ENCODE measurements at regions not wholly inside any gene's neighbourhood (a gene's known extent, or its start where the extent isn't known, plus 50 kb on each side); places are given as distances from the start of the nearest gene placed in this dataset.
"Not testable (repeated sequence)": the region's sequence is repeated elsewhere in the genome, so short reads cannot be mapped to it uniquely, and the experiment has no call there.

DNA sequence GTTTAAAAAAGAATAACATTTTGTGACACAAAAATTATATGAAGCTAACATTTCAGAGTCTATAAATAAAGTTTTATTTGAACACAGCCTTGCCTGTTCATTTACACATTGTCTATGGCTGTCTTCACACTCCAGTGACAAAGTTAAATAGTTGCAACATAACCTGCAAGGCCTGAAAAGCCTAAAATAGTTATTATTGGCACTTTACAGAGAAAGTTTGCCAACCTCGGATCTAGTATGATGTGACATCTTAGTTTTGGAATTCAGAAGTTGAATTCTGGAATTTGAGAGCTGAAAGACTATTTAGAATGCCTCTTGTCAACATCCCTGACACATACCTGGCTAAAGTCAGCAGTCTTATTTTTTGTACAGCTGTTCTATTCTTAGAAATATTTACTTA lies 68.3 kb downstream of the DYRK2 start:
- peak overlapping the region; percentile 31 to 63 for H3K27ac ChIP-seq
- TF ChIP-seq, protein P1, sequence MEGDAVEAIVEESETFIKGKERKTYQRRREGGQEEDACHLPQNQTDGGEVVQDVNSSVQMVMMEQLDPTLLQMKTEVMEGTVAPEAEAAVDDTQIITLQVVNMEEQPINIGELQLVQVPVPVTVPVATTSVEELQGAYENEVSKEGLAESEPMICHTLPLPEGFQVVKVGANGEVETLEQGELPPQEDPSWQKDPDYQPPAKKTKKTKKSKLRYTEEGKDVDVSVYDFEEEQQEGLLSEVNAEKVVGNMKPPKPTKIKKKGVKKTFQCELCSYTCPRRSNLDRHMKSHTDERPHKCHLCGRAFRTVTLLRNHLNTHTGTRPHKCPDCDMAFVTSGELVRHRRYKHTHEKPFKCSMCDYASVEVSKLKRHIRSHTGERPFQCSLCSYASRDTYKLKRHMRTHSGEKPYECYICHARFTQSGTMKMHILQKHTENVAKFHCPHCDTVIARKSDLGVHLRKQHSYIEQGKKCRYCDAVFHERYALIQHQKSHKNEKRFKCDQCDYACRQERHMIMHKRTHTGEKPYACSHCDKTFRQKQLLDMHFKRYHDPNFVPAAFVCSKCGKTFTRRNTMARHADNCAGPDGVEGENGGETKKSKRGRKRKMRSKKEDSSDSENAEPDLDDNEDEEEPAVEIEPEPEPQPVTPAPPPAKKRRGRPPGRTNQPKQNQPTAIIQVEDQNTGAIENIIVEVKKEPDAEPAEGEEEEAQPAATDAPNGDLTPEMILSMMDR (IDR thresholded peaks at IDR 0.05): no peak
- intact Hi-C loops (cut with DNase I): loop anchor here (1.0 to 10.0 kb wide), 3 partner anchors 36 to 108 kb away; partner anchors contain the start of gene DYRK2

GRCh38 chr12:67719303-67719702 lies 70.8 kb downstream of the DYRK2 start:
- not testable (repeated sequence) for H3K4me3 ChIP-seq; DNase-seq (ENCODE audit: low spot score in 2 of 2); H3K27ac ChIP-seq; H3K9me3 ChIP-seq; H3K36me3 ChIP-seq; H3K27me3 ChIP-seq
- peaks cover 0 to 22% of the 10 kb centered on the region in 2 donors for H3K4me1 ChIP-seq
- intact Hi-C loops (cut with DNase I): loop anchor here (10.0 kb wide), 1 partner anchor 105 kb away; no protein-coding TSS in a partner anchor

More for the DNA sequence above, 68.3 kb downstream of the DYRK2 start:
- DNase-seq (ENCODE audit: low spot score in 2 of 2): no peak
- Histone ChIP-seq H3K27me3 (no peaks in the 10 kb centered on the region), H3K4me1 (peaks cover 0 to 22% of the 10 kb centered on the region in 2 donors), H3K4me3 (no peak overlapping the region), H3K36me3 (no peaks in the 10 kb centered on the region), H3K9me3 (no peaks in the 10 kb centered on the region)

GRCh38 chr12:67720351-67720856 lies 71.9 kb downstream of the DYRK2 start:
- DNase-seq (ENCODE audit: low spot score in 2 of 2): no peak
- H3K4me3 ChIP-seq: no peak overlapping the region
- H3K36me3 ChIP-seq: no peaks in the 10 kb centered on the region
- no peaks in the 10 kb centered on the region for H3K9me3 ChIP-seq
- no peaks in the 10 kb centered on the region for H3K27me3 ChIP-seq
- no peak overlapping the region for H3K27ac ChIP-seq
- TF ChIP-seq, protein P1 (IDR thresholded peaks at IDR 0.05): no peak
- intact Hi-C loops (cut with DNase I): no loop called here
- peaks cover 0 to 22% of the 10 kb centered on the region in 2 donors for H3K4me1 ChIP-seq

GRCh38 chr12:67721248-67721647 lies 72.7 kb downstream of the DYRK2 start:
- Histone ChIP-seq H3K36me3 (no peaks in the 10 kb centered on the region), H3K27me3 (no peaks in the 10 kb centered on the region), H3K4me1 (peaks cover 0 to 16% of the 10 kb centered on the region in 2 donors), H3K9me3 (no peaks in the 10 kb centered on the region), H3K27ac (no peak overlapping the region), H3K4me3 (no peak overlapping the region)
- DNase-seq (ENCODE audit: low spot score in 2 of 2): no peak
- intact Hi-C loops (cut with DNase I): no loop called here
- TF ChIP-seq, protein P1 (IDR thresholded peaks at IDR 0.05): no peak

- intact Hi-C loops (cut with DNase I): no loop called here
- DNase-seq (ENCODE audit: low spot score in 2 of 2): no peak
- TF ChIP-seq, protein P1 (IDR thresholded peaks at IDR 0.05): no peak
- H3K4me3 ChIP-seq: no peak overlapping the region
- no peaks in the 10 kb centered on the region for H3K27me3 ChIP-seq
- H3K4me1 ChIP-seq: peaks cover 0 to 11% of the 10 kb centered on the region in 2 donors
- no peaks in the 10 kb centered on the region for H3K36me3 ChIP-seq
- no peaks in the 10 kb centered on the region for H3K9me3 ChIP-seq
- H3K27ac ChIP-seq: no peak overlapping the region
Measured at GRCh38 chr12:67722296-67722695, 73.8 kb downstream of the DYRK2 start.

- no peaks in the 10 kb centered on the region for H3K36me3 ChIP-seq
- intact Hi-C loops (cut with DNase I): no loop called here
- no peaks in the 10 kb centered on the region for H3K4me1 ChIP-seq
- no peak for DNase-seq (ENCODE audit: low spot score in 2 of 2)
- H3K9me3 ChIP-seq: no peaks in the 10 kb centered on the region
- TF ChIP-seq, protein P1 (IDR thresholded peaks at IDR 0.05): no peak
- no peak overlapping the region for H3K27ac ChIP-seq
- H3K4me3 ChIP-seq: no peak overlapping the region
- H3K27me3 ChIP-seq: no peaks in the 10 kb centered on the region
Measured at GRCh38 chr12:67726868-67727267, 78.3 kb downstream of the DYRK2 start.
